Hematopoietic multipotent progenitor cell treated with erythropoietin and hydrocortisone succinate and interleukin-3 and kit ligand, for 17 days (in vitro differentiated cells): ENCODE measurements at regions not wholly inside any gene's neighbourhood (a gene's known extent, or its start where the extent isn't known, plus 50 kb on each side); places are given as distances from the start of the nearest gene placed in this dataset.
"Not testable (repeated sequence)": the region's sequence is repeated elsewhere in the genome, so short reads cannot be mapped to it uniquely, and the experiment has no call there.

Experiments used
- DNase-seq: peaks from one replicate; pipeline ENCODE4 v3.0.0-alpha.2; 2015; ENCODE audit warnings: low spot score

GRCh38 chr7:155395176-155395797 lies 62.6 kb upstream of the EN2 start:
- DNase-seq: no peak

- DNase-seq: no peak
Measured at GRCh38 chr7:155396661-155397060, 61.3 kb upstream of the EN2 start.

- not testable (repeated sequence) for DNase-seq
Measured at GRCh38 chr7:155397758-155398714, 59.9 kb upstream of the EN2 start.

GRCh38 chr7:155398944-155399343 lies 59.0 kb upstream of the EN2 start:
- no peak for DNase-seq

- no peak for DNase-seq
Measured at GRCh38 chr7:155399577-155399976, 58.4 kb upstream of the EN2 start.

GRCh38 chr7:155401231-155401630 lies 56.7 kb upstream of the EN2 start:
- no peak for DNase-seq

DNA sequence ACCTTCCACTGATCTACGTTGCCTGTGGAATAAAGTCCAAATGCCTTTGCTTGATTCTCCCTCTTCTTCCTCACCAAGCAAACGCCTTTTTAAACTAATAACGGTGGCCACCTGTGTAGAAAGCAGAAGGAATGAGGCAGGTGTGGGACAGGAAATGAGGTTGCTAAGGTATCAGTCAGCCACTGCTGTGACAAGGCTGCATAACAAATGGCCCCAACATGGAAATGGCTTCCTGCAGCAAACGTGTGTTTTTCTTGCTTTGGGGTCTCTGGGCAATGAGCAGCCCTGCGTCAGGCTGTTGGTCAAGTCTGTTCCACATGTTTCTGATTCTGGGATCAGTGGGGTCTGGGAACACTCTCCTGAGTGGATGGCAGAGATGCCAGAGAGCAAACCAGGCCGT lies 56.0 kb upstream of the EN2 start:
- no peak for DNase-seq

GRCh38 chr7:155402941-155403340 lies 55.0 kb upstream of the EN2 start:
- DNase-seq: no peak

DNA sequence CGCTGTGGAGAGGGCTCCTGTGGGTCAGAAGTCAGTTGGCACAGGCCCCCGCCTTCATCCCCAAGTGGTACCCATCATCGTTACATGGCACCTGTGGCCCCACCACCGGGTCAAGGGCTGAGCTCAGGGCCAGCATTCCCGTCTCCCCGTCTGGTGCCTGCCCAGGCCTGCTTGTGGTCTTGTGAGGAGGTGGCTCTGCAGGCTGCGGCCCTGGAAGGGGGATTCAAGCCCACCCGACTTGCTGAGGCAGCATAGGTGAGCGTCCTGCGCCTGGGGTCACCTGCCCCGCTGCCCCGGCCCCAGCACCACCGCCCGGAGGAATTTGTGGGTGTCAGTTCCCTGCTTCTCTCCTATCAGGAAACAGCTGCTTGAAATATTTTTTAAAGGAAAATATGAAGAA lies 53.0 kb upstream of the EN2 start:
- no peak for DNase-seq

DNA sequence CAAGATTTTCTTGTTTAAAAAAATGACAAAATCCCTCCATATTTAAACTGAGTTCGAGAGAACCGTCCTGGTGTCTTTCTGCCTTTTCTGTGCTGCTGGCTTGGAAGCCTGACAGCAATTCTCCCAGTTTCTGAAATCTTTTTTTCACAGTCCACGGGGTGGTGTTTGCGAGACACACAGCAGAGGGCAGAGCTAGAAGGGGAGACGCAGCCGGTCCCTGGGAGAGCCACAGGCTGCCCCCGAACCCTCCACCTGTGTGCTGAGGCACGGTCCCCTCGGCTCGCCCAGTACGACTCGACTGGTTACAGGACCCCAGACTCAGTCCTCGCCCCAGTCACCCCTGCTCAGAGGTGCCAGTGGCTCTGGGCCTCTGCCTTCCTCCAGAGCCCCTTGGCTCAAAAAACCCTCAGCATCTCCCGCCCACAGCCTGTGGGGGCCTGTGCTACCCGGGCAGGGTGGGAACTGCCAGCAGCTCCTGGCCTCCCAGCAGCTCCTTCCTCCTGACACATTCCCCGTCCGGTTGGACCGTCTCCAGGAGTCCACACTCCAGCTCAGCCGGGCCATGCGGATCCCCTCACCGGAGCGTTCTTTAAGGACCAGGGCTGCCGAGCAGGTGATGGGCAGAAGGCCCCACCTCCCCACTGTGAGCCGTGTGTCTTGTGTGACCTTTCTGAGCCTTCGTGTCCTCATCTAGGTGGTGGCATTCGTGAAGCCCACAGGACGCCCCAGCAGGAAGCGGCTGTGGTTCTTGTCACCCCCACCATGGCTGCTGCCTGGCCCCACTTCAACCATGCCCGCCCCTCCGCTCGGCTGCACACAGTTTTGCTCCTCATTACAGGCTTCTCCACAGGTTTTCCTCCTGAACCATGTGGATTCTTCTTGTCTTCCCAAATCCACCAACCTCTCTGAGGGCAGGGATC lies 52.3 kb upstream of the EN2 start:
- no peak for DNase-seq

DNA sequence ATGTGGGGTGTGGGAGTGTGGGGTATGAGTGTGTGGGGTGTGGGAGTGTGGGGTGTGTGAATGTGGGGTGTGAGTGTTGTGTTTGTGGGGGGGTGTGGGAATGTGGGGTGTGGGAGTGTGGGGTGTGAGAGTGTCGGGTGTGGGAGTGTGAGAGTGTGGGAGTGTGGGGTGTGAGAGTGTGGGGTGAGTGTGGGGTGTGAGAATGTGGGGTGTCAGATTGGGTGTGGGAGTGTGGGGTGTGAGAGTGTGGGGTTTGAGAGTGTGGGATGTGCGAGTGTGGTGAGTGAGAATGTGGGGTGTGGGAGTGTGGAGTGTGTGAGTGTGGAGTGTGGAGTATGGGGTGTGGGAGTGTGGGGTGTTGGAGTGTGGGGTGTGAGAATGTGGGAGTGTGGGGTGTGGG lies 50.1 kb upstream of the EN2 start:
- DNase-seq: no peak
